ENCODE measurements at regions not wholly inside any gene's neighbourhood (a gene's known extent, or its start where the extent isn't known, plus 50 kb on each side); places are given as distances from the start of the nearest gene placed in this dataset.
"Not testable (repeated sequence)": the region's sequence is repeated elsewhere in the genome, so short reads cannot be mapped to it uniquely, and the experiment has no call there.

- H3K4me2 ChIP-seq (ENCODE audit: low read length); H3K9me3 ChIP-seq (ENCODE audit: low read length); DNase-seq (ENCODE audit: low spot score); H3K4me3 ChIP-seq (ENCODE audit: low read depth, low read length, poor library complexity, severe bottlenecking); H3K79me2 ChIP-seq (ENCODE audit: insufficient read depth, low read depth, low read length); H3K27ac ChIP-seq (ENCODE audit: low read depth, low read length, poor library complexity, severe bottlenecking); BruUV-seq (replicated peaks); H2AFZ ChIP-seq (ENCODE audit: low read length); CTCF ChIA-PET (ENCODE audit: unreplicated experiment); H3K4me1 ChIP-seq (ENCODE audit: insufficient read depth, low read length, poor library complexity, severe bottlenecking); H3K36me3 ChIP-seq (ENCODE audit: insufficient read depth, low read length); H4K20me1 ChIP-seq (ENCODE audit: insufficient read depth, low read length); H3K9me2 ChIP-seq (ENCODE audit: insufficient read depth, low read length); intact Hi-C loops (cut with micrococcal nuclease; ENCODE audit: unreplicated experiment): not testable (repeated sequence)
- POLR2A ChIA-PET: interaction anchor here (0.6 kb wide), 1 partner anchor 576 kb away, joined by 3 read pairs; no protein-coding TSS in a partner anchor
Observed at GRCh38 chr10:78096486-78096885, 62.8 kb downstream of the RPS24 start.

- CTCF ChIA-PET (ENCODE audit: unreplicated experiment); BruUV-seq (replicated peaks): not testable (repeated sequence)
- POLR2A ChIA-PET: interaction anchor here (0.7 kb wide), 1 partner anchor 440 kb away, joined by 4 read pairs; no protein-coding TSS in a partner anchor
Observed at GRCh38 chr10:78102593-78102992, 68.9 kb downstream of the RPS24 start.

GRCh38 chr10:78109210-78109609 lies 75.5 kb downstream of the RPS24 start:
- H3K4me2 ChIP-seq (ENCODE audit: low read length): no peak overlapping the region
- DNase-seq (ENCODE audit: low spot score): no peak
- intact Hi-C loops (cut with micrococcal nuclease; ENCODE audit: unreplicated experiment): no loop called here
- no peaks in the 10 kb centered on the region for H3K9me3 ChIP-seq (ENCODE audit: low read length)
- H3K79me2 ChIP-seq (ENCODE audit: insufficient read depth, low read depth, low read length): no peaks in the 10 kb centered on the region
- TF ChIP-seq CTCF (conservative IDR thresholded peaks at IDR 0.05; ENCODE audit: low read length) (no peak), EZH2phosphoT487 (IDR thresholded peaks at IDR 0.05; ENCODE audit: borderline replicate concordance, low read depth, low read length) (no peak)
- no peak overlapping the region for H3K27ac ChIP-seq (ENCODE audit: low read depth, low read length, poor library complexity, severe bottlenecking)
- no peaks in the 10 kb centered on the region for H3K36me3 ChIP-seq (ENCODE audit: insufficient read depth, low read length)
- H3K4me3 ChIP-seq (ENCODE audit: low read depth, low read length, poor library complexity, severe bottlenecking): no peak overlapping the region
- BruUV-seq (replicated peaks): no TSS peak
- ChIA-PET POLR2A (no interaction called here), CTCF (ENCODE audit: unreplicated experiment) (interaction anchor here (1.0 kb wide), 1 partner anchor 445 kb away, joined by 4 read pairs; no protein-coding TSS in a partner anchor)
- no peaks in the 10 kb centered on the region for H4K20me1 ChIP-seq (ENCODE audit: insufficient read depth, low read length)
- H3K9me2 ChIP-seq (ENCODE audit: insufficient read depth, low read length): no peaks in the 10 kb centered on the region
- H2AFZ ChIP-seq (ENCODE audit: low read length): no peak overlapping the region
- no peaks in the 10 kb centered on the region for H3K4me1 ChIP-seq (ENCODE audit: insufficient read depth, low read length, poor library complexity, severe bottlenecking)

More at GRCh38 chr10:78102593-78102992, 68.9 kb downstream of the RPS24 start:
- DNase-seq (ENCODE audit: low spot score); H3K79me2 ChIP-seq (ENCODE audit: insufficient read depth, low read depth, low read length); H3K9me2 ChIP-seq (ENCODE audit: insufficient read depth, low read length); H3K4me3 ChIP-seq (ENCODE audit: low read depth, low read length, poor library complexity, severe bottlenecking); H4K20me1 ChIP-seq (ENCODE audit: insufficient read depth, low read length); intact Hi-C loops (cut with micrococcal nuclease; ENCODE audit: unreplicated experiment); H2AFZ ChIP-seq (ENCODE audit: low read length); H3K27ac ChIP-seq (ENCODE audit: low read depth, low read length, poor library complexity, severe bottlenecking); H3K36me3 ChIP-seq (ENCODE audit: insufficient read depth, low read length); H3K9me3 ChIP-seq (ENCODE audit: low read length); H3K4me2 ChIP-seq (ENCODE audit: low read length); H3K4me1 ChIP-seq (ENCODE audit: insufficient read depth, low read length, poor library complexity, severe bottlenecking): not testable (repeated sequence)

All from OCI-LY7 (cell line).